ENCODE measurements at regions not wholly inside any gene's neighbourhood (a gene's known extent, or its start where the extent isn't known, plus 50 kb on each side); places are given as distances from the start of the nearest gene placed in this dataset.

- TF ChIP-seq CTCF (IDR thresholded peaks at IDR 0.05): no peak
- no peak for TF ChIP-seq POLR2A (IDR thresholded peaks at IDR 0.05)
Observed at GRCh38 chr20:17858450-17859001, 110.1 kb downstream of the SNX5 start.
